ENCODE measurements at regions not wholly inside any gene's neighbourhood (a gene's known extent, or its start where the extent isn't known, plus 50 kb on each side); places are given as distances from the start of the nearest gene placed in this dataset.

DNA sequence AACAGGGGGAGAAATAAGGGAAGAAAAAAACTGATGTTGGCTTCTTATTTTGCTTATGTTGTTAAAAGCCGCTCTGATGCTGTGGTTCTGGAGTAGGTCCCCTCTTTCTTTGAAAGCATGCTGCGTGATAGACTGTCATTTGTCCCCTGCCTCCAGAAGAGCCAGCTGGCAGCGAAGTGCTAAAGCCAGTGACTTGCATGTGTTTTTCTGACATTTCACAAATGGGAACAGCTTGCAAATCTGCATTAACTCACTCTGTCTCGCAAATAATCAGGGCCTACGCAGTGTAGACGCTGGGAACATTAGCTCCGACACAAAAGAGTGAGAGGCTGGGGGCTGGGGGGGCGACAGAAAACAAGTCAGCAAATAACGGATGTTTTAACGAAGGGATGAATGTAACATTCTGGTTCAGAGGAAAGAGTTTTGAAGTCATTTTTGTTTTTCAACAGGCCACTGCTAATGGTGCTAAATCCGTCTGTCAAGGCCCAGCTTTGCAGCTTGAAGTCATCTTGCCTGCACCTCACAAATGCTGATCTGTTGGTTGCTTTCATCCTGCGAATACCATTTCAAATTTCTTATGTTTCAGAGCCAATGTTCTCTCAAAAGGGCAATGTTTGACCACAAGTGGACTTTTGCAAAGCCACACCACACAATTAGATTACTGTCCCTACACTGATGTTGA, 68.8 kb upstream of the PIK3C3 start:
- no peak for TF ChIP-seq EZH2phosphoT487 (IDR thresholded peaks at IDR 0.05; ENCODE audit: borderline replicate concordance, low read length)
- TF ChIP-seq, protein P1, sequence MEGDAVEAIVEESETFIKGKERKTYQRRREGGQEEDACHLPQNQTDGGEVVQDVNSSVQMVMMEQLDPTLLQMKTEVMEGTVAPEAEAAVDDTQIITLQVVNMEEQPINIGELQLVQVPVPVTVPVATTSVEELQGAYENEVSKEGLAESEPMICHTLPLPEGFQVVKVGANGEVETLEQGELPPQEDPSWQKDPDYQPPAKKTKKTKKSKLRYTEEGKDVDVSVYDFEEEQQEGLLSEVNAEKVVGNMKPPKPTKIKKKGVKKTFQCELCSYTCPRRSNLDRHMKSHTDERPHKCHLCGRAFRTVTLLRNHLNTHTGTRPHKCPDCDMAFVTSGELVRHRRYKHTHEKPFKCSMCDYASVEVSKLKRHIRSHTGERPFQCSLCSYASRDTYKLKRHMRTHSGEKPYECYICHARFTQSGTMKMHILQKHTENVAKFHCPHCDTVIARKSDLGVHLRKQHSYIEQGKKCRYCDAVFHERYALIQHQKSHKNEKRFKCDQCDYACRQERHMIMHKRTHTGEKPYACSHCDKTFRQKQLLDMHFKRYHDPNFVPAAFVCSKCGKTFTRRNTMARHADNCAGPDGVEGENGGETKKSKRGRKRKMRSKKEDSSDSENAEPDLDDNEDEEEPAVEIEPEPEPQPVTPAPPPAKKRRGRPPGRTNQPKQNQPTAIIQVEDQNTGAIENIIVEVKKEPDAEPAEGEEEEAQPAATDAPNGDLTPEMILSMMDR (IDR thresholded peaks at IDR 0.05; ENCODE audit: low read depth, low read length, poor library complexity, severe bottlenecking): no peak

Measured in DOHH2 (cell line).